Right lobe of liver (tissue), 6 donors: ENCODE measurements at regions not wholly inside any gene's neighbourhood (a gene's known extent, or its start where the extent isn't known, plus 50 kb on each side); places are given as distances from the start of the nearest gene placed in this dataset.
A peak's percentile ranks its signal among the peaks of the same experiment; 100 is the strongest.
"Not testable (repeated sequence)": the region's sequence is repeated elsewhere in the genome, so short reads cannot be mapped to it uniquely, and the experiment has no call there.

ENCODE experiments used
- ATAC-seq, 4 donors: fragments of 200-7000 bp; cut with Tn5 transposase; one replicate each; pipeline ENCODE4 v1.9.1; 2020; ENCODE audit warnings: mild to moderate bottlenecking in 4 of 4, moderate library complexity in 4 of 4
- DNase-seq, 3 donors: peaks; one replicate each; pipeline ENCODE4 v3.0.0-alpha.2; 2020
- H3K27ac ChIP-seq, 3 donors: fragments of 200-600 bp; one replicate each; pipeline ENCODE4 v1.8.0; 2022
- H3K27me3 ChIP-seq, 2 donors: fragments of 200-600 bp; one replicate each; pipeline ENCODE4 v1.8.0; 2022
- H3K36me3 ChIP-seq, 4 donors: fragments of 200-600 bp; sonication (generic) in 1 of 4; one replicate each; pipeline versions ENCODE4 v1.5.1 to v1.8.0; 2017 to 2022; ENCODE audit warnings: control low read depth in 1 of 4
- H3K4me1 ChIP-seq, 4 donors: fragments of 200-600 bp; sonication (generic) in 1 of 4; one replicate each; pipeline versions ENCODE4 v1.5.1 to v1.8.0; 2017 to 2022; ENCODE audit warnings: control low read depth in 1 of 4
- H3K4me3 ChIP-seq, 3 donors: fragments of 200-600 bp; one replicate each; pipeline ENCODE4 v1.8.0; 2022
- H3K9me3 ChIP-seq, 4 donors: fragments of 200-600 bp; sonication (generic) in 1 of 4; one replicate each; pipeline versions ENCODE4 v1.5.1 to v1.8.0; 2017 to 2022; ENCODE audit warnings: control low read depth in 1 of 4
- POLR2A ChIP-seq: fragments of 450-650 bp; IDR thresholded peaks from one replicate; pipeline ENCODE4 v1.6.1; 2017; ENCODE audit warnings: antibody characterized with exemption, mild to moderate bottlenecking
- WGBS: methylation state at CpG from one replicate; pipeline ENCODE4 v1.1.6; 2018; ENCODE audit warnings: low coverage, low lambda C conversion rate; ENCODE audit not compliant: insufficient coverage; ENCODE audit errors: missing lambda C conversion rate; 5-methylcytosine and 5-hydroxymethylcytosine counted together
- intact Hi-C, 2 donors: fragments of 100-400 bp; cut with DNase I; formaldehyde crosslinking; loops; one replicate each; pipeline versions ENCODE4 v1.11.2 to v1.14.1; 2022
- TF ChIP-seq, protein P1 (sequence below), 4 donors: fragments of 200-600 bp in 3 of 4; fragments of 450-650 bp in 1 of 4; IDR thresholded peaks; one replicate each; pipeline versions ENCODE4 v1.5.1 to v1.8.0; 2016 to 2022; ENCODE audit warnings: antibody characterized with exemption in 4 of 4, mild to moderate bottlenecking in 2 of 4
- donor health status: DM: no; HTN: yes; CAD: no.
- donor health status: DM: no; HTN: no; CAD: no.
- donor health status: DM: no; HTN: no; CAD: no.
- donor health status: DM: no; HTN: yes; CAD: no.
- donor health status: DM: no; HTN: yes; CAD: no.

DNA sequence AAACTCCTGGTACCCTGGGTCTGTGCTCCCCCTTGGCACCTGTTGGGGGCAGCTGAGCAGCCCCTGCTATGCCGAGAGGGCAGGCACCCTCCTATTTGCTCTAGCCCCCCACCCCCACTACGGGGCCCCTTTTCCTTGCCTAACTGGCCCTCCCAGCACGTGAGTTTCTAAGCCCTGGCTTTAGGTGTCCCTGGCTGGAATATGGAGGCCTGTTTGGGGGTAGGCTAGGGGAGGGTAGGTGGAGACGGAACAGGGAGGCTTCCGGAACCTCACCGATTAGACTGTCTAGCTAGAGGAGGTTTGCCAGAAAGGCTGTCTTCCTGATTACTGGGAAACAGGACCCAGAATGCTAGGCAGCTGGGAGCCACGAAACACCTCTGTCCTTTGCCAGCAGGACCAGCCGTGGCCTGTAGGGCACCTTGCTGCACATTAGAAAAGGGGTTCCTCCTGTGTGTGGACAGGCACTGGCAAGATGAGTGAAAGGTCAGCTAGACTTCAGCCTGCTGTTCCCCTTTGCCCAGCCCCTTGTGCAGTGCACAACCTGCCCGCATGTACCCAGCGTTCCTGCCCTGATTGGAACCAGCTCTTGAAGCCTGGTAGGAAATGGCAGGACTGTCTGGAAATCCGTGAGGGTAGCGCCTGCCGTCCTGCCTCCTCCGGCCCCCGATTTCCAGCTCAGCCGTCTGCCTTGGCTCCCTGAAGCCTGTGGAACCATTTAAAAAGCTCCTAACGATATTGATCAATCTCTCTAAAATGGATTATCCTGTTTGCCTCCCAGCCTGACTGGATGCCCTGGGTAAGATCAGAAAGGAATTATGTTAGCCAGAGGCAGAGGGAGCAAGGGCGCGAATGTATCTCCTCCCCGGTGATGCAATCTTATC lies 83.4 kb upstream of the GSE1 start:
- H3K9me3 ChIP-seq: no peaks in the 10 kb centered on the region
- no peak overlapping the region for H3K4me3 ChIP-seq
- DNase-seq (no peak), ATAC-seq (peak in 2 of 4 donors; percentile 5 to 6)
- H3K27me3 ChIP-seq: no peaks in the 10 kb centered on the region
- intact Hi-C loops: no loop called here
- peak; percentile 38 for TF ChIP-seq POLR2A
- TF ChIP-seq, protein P1, sequence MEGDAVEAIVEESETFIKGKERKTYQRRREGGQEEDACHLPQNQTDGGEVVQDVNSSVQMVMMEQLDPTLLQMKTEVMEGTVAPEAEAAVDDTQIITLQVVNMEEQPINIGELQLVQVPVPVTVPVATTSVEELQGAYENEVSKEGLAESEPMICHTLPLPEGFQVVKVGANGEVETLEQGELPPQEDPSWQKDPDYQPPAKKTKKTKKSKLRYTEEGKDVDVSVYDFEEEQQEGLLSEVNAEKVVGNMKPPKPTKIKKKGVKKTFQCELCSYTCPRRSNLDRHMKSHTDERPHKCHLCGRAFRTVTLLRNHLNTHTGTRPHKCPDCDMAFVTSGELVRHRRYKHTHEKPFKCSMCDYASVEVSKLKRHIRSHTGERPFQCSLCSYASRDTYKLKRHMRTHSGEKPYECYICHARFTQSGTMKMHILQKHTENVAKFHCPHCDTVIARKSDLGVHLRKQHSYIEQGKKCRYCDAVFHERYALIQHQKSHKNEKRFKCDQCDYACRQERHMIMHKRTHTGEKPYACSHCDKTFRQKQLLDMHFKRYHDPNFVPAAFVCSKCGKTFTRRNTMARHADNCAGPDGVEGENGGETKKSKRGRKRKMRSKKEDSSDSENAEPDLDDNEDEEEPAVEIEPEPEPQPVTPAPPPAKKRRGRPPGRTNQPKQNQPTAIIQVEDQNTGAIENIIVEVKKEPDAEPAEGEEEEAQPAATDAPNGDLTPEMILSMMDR (IDR thresholded peaks at IDR 0.05): peak in 2 of 4 donors; percentile 20 to 57
- 55% methylated on average over 11 of the region's 20 CpGs for WGBS
- no peak overlapping the region for H3K27ac ChIP-seq
- no peaks in the 10 kb centered on the region for H3K36me3 ChIP-seq
- H3K4me1 ChIP-seq: peaks cover 0 to 49% (median 19%) of the 10 kb centered on the region in 4 donors

DNA sequence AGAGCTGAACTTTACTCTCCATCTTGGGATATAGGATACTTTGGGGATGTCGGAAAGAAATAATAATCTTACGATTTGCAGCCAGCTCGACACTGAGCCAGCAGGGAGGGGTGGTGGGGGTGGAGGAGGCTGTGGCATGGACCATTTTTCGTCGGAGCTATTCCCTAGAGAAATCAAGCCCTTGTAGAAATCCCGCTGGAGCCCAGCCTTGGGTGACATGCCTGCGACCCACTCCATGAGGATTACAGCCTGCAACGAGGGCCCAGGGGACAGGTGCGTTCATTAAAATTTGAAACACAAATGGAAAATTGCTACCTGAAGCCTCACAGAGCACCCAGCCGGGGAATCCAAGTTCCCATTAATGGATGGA lies 82.8 kb upstream of the GSE1 start:
- intact Hi-C loops: no loop called here
- DNase-seq (no peak), ATAC-seq (no peak)
- H3K9me3 ChIP-seq: no peaks in the 10 kb centered on the region
- no peak overlapping the region for H3K27ac ChIP-seq
- no peaks in the 10 kb centered on the region for H3K27me3 ChIP-seq
- H3K36me3 ChIP-seq: no peaks in the 10 kb centered on the region
- 88% methylated on average over 7 of the region's 10 CpGs for WGBS
- H3K4me1 ChIP-seq: peaks cover 0 to 49% (median 20%) of the 10 kb centered on the region in 4 donors
- no peak overlapping the region for H3K4me3 ChIP-seq
- no peak for TF ChIP-seq POLR2A
- TF ChIP-seq, protein P1 (IDR thresholded peaks at IDR 0.05): no peak

DNA sequence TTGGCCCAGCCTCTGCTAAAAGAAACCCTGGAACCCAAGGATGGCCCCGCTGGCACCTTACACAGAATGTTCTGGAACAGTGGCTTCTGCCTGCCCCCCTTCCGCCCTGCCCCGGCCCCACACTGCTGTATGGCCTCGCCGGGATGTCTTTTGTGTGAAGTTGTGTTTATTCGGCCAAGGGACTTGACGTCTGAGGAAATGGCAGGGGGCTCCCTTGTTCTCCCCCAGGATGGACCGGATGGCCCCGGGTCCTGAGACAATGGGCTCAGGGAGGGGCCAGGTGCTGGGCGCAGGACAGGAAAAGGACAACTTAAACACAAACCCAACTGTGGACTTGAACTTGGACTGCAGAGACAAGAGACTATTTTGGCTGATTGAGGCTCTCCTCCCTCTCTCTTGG lies 81.6 kb upstream of the GSE1 start:
- Histone ChIP-seq H3K4me1 (peaks cover 0 to 49% (median 21%) of the 10 kb centered on the region in 4 donors), H3K9me3 (no peaks in the 10 kb centered on the region), H3K4me3 (no peak overlapping the region), H3K36me3 (no peaks in the 10 kb centered on the region), H3K27ac (no peak overlapping the region), H3K27me3 (no peaks in the 10 kb centered on the region)
- TF ChIP-seq, protein P1 (IDR thresholded peaks at IDR 0.05): no peak
- intact Hi-C loops: no loop called here
- DNase-seq: no peak
- no peak for ATAC-seq
- WGBS: 81% methylated on average over 7 of the region's 10 CpGs

DNA sequence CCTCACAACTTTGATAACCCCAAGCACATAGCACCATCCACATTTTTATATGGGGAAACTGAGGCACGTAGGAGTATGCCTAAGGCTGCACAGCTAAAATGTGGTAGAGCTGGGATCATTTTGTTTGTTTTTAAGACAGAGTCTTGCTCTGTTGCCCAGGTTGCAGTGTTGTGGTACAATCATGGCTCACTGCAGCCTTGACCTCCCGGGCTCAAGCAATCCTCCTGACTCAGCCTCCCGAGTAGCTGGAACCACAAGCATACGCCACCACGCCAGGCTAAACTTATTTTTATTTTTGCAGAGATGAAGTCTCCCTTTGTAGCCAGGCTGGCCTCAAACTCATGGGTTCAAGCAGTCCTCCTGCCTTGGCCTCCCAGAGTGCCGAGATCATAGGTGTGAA lies 81.0 kb upstream of the GSE1 start:
- intact Hi-C loops: no loop called here
- H3K9me3 ChIP-seq: no peaks in the 10 kb centered on the region
- WGBS: 90% methylated on average over 2 of the region's 6 CpGs
- no peaks in the 10 kb centered on the region for H3K27me3 ChIP-seq
- no peak for ATAC-seq
- no peaks in the 10 kb centered on the region for H3K36me3 ChIP-seq
- TF ChIP-seq, protein P1 (IDR thresholded peaks at IDR 0.05): no peak
- no peak for TF ChIP-seq POLR2A
- H3K4me1 ChIP-seq: peaks cover 0 to 46% (median 22%) of the 10 kb centered on the region in 4 donors
- no peak for DNase-seq
- H3K27ac ChIP-seq: no peak overlapping the region
- H3K4me3 ChIP-seq: no peak overlapping the region

DNA sequence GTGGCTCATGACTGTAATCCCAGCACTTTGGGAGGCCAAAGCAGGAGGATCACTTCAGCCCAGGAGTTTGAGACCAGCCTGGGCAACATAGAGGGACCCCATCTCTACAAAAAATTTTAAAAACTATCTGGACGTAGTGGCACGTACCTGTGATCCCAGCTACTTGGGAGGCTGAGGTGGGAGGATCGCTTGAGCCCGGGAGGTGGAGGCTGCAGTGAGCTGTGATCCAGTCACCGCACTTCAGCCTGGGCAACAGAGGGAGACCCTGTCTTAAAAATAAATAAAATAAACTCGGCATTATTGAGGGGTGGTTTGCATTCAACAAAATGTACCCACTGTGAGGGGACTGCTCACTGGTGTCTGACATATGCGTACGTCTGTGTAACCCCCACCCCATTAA lies 79.5 kb upstream of the GSE1 start:
- H3K27ac ChIP-seq: not testable (repeated sequence)

More for the DNA sequence above, 79.5 kb upstream of the GSE1 start:
- intact Hi-C loops, H3K4me3 ChIP-seq, H3K9me3 ChIP-seq, H3K27me3 ChIP-seq, ATAC-seq, H3K36me3 ChIP-seq, DNase-seq: not testable (repeated sequence)
- 89% methylated on average over 7 of the region's 8 CpGs for WGBS
- peaks cover 0 to 47% (median 24%) of the 10 kb centered on the region in 4 donors for H3K4me1 ChIP-seq
